ENCODE measurements at regions not wholly inside any gene's neighbourhood (a gene's known extent, or its start where the extent isn't known, plus 50 kb on each side); places are given as distances from the start of the nearest gene placed in this dataset.
A peak's percentile ranks its signal among the peaks of the same experiment; 100 is the strongest.

DNA sequence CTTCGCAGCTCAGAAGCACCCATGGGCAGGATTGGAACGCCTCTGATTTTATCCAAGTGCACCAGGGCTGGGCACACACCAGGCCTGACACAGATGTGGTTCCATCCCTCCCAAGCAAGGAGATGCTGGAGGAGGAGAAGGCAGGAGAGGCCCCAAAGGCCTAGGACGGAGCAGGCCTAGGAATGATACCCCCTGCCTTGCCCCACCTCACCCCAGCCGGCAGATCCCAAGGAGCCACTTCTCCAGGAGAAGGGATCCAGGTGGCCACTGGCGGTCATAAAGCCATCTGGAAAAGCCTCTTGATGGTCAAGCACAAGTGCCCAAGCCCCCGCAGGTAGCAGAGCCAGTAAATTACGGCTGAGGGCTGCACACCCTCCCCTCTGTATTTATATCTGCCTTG lies 211.8 kb downstream of the TBC1D2B start:
- DNase-seq (ENCODE audit: low spot score), result no peak
- Histone ChIP-seq H2AFZ (replicated peaks) (no peak overlapping the region), H3K79me2 (ENCODE audit: low read depth) (no peaks in the 10 kb centered on the region), H3K9ac (no peak overlapping the region), H3K9me3 (ENCODE audit: low read depth) (no peaks in the 10 kb centered on the region), H3K4me2 (no peak overlapping the region), H3K27ac (no peak overlapping the region), H4K20me1 (ENCODE audit: low read depth) (no peaks in the 10 kb centered on the region), H3K4me1 (peaks cover 13% of the 10 kb centered on the region), H3F3A (ENCODE audit: low read depth) (no peaks in the 10 kb centered on the region), H3K4me3 (no peak overlapping the region), H3K27me3 (peaks cover 2% of the 10 kb centered on the region), H3K36me3 (no peaks in the 10 kb centered on the region)
- H3K36me3 Mint-ChIP-seq, result no peaks in the 10 kb centered on the region
- no peaks in the 10 kb centered on the region for H3K9me3 Mint-ChIP-seq
- peaks cover 17% of the 10 kb centered on the region for H3K4me1 Mint-ChIP-seq
- H3K4me3 Mint-ChIP-seq, result no peak overlapping the region
- no peak overlapping the region for H3K27ac Mint-ChIP-seq
- TF ChIP-seq, protein P1, sequence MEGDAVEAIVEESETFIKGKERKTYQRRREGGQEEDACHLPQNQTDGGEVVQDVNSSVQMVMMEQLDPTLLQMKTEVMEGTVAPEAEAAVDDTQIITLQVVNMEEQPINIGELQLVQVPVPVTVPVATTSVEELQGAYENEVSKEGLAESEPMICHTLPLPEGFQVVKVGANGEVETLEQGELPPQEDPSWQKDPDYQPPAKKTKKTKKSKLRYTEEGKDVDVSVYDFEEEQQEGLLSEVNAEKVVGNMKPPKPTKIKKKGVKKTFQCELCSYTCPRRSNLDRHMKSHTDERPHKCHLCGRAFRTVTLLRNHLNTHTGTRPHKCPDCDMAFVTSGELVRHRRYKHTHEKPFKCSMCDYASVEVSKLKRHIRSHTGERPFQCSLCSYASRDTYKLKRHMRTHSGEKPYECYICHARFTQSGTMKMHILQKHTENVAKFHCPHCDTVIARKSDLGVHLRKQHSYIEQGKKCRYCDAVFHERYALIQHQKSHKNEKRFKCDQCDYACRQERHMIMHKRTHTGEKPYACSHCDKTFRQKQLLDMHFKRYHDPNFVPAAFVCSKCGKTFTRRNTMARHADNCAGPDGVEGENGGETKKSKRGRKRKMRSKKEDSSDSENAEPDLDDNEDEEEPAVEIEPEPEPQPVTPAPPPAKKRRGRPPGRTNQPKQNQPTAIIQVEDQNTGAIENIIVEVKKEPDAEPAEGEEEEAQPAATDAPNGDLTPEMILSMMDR (IDR thresholded peaks at IDR 0.05), result no peak
- TF ChIP-seq EZH2 (IDR thresholded peaks at IDR 0.05) (no peak), EZH2phosphoT487 (IDR thresholded peaks at IDR 0.05) (no peak)
- H3K27me3 Mint-ChIP-seq (ENCODE audit: insufficient read depth, low read depth), result peaks cover 5% of the 10 kb centered on the region

DNA sequence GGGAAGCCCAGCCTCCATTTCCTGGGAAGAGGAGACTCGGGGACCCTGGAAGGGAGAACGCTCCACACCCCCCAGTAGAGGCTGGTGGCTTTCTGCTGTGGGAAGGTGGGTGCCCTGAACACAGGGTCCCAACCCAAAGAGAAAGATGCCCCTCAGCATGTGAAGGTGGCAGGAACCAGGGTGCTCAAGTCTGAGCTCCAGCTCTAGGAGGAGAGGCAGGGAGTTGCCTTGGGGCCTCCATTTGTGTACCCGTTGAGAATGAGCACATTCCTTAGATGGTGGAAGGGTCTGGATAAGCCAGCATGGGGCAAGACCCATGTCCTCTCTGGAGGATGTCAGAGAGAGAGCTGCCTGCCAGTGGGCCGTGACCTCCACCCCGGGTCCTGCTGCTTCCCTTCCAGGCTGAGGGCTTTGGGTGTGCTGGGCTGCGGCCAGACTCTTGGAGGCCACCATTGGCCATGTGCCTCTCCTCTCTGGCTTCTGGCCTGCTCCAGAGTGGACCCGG lies 212.4 kb downstream of the TBC1D2B start:
- Mint-ChIP-seq H3K4me1 (peaks cover 14% of the 10 kb centered on the region), H3K27ac (no peak overlapping the region), H3K4me3 (no peak overlapping the region), H3K36me3 (no peaks in the 10 kb centered on the region), H3K9me3 (no peaks in the 10 kb centered on the region), H3K27me3 (ENCODE audit: insufficient read depth, low read depth) (peaks cover 5% of the 10 kb centered on the region)
- Histone ChIP-seq H3K79me2 (ENCODE audit: low read depth) (no peaks in the 10 kb centered on the region), H3F3A (ENCODE audit: low read depth) (no peaks in the 10 kb centered on the region), H3K27ac (no peak overlapping the region), H3K9ac (no peak overlapping the region), H3K4me3 (no peak overlapping the region), H2AFZ (replicated peaks) (no peak overlapping the region), H3K4me2 (no peak overlapping the region), H3K9me3 (ENCODE audit: low read depth) (no peaks in the 10 kb centered on the region), H4K20me1 (ENCODE audit: low read depth) (no peaks in the 10 kb centered on the region), H3K4me1 (peaks cover 13% of the 10 kb centered on the region), H3K27me3 (no peaks in the 10 kb centered on the region), H3K36me3 (no peaks in the 10 kb centered on the region)
- DNase-seq (ENCODE audit: low spot score), result no peak
- no peak for TF ChIP-seq EZH2 (IDR thresholded peaks at IDR 0.05)
- no peak for TF ChIP-seq EZH2phosphoT487 (IDR thresholded peaks at IDR 0.05)
- TF ChIP-seq, protein P1 (IDR thresholded peaks at IDR 0.05), result no peak

DNA sequence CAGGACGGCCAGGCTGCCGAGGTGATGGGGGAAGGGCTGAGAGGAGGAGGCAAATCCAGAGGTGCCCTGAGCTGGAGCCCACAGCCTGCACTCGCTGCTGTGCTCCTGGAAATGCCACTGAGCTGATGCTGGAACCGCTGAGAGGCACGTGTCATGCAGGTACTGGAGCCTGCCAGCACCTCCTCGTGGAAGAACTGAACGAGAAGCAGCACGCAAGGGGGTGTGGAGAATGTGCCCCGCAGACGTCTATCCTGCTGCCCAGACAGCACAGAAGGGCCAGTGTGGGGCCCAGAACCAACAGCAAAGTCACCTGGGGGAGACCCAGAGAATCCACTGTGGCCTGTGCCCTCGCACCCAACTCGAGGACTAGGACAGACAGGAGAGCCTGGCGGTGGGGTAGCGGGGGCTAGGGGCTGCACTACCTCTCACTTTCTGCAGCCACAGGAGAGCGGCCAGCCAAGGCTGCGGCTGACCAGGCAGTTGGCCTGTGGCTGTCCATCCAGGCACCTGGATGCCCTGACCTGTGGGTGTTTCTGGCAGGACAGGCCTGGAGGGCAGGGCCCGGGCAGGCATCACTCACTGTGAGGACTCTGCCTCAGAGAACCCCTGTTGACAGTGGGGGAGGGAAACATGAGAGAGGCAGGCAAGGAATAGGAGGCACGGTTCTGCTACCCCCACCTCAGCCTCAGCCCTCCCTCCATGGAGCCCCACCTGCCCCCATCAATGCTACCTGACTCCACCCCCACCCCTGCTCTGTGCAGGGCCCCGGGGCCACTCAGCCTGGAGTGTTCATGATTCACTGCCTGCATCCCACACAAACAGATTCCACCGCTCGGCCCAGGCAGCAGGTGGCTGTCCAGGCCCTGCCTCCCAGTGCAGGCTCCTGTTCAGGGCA lies 213.1 kb downstream of the TBC1D2B start:
- Histone ChIP-seq H3F3A (ENCODE audit: low read depth) (no peaks in the 10 kb centered on the region), H3K4me3 (no peak overlapping the region), H4K20me1 (ENCODE audit: low read depth) (no peaks in the 10 kb centered on the region), H3K4me1 (peaks cover 13% of the 10 kb centered on the region), H3K9ac (no peak overlapping the region), H3K36me3 (no peaks in the 10 kb centered on the region), H3K27me3 (no peaks in the 10 kb centered on the region), H3K4me2 (no peak overlapping the region), H3K79me2 (ENCODE audit: low read depth) (no peaks in the 10 kb centered on the region), H3K9me3 (ENCODE audit: low read depth) (no peaks in the 10 kb centered on the region), H2AFZ (replicated peaks) (peak overlapping the region; percentile 72), H3K27ac (no peak overlapping the region)
- TF ChIP-seq, protein P1 (IDR thresholded peaks at IDR 0.05), result no peak
- TF ChIP-seq EZH2phosphoT487 (IDR thresholded peaks at IDR 0.05), result no peak
- TF ChIP-seq EZH2 (IDR thresholded peaks at IDR 0.05), result no peak
- peaks cover 5% of the 10 kb centered on the region for H3K27me3 Mint-ChIP-seq (ENCODE audit: insufficient read depth, low read depth)
- no peaks in the 10 kb centered on the region for H3K9me3 Mint-ChIP-seq
- H3K27ac Mint-ChIP-seq, result peak overlapping the region; percentile 34
- H3K4me3 Mint-ChIP-seq, result no peak overlapping the region
- peaks cover 14% of the 10 kb centered on the region for H3K4me1 Mint-ChIP-seq
- no peaks in the 10 kb centered on the region for H3K36me3 Mint-ChIP-seq
- DNase-seq (ENCODE audit: low spot score), result no peak

All from neural progenitor cell (in vitro differentiated cells).